ENCODE measurements at regions not wholly inside any gene's neighbourhood (a gene's known extent, or its start where the extent isn't known, plus 50 kb on each side); places are given as distances from the start of the nearest gene placed in this dataset.

DNA sequence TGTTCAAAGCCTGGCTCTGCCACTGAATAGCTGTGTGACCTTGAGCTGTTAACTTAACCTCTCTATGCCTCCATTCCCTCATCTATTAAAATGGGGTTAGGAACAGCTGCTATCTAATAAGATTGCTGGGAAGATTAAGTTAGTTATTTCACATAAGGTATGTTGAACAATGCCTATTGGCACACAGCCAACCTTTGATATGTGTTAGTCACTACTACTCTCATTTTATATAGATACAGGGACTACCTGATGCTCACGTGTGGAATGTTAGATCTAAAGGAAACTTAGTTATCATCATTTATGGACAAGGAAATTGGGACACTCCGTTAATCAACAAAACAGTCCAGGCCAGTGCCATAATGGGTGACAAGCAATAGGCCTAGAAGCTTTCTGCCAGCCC, 332.4 kb upstream of the PPP2R3A start:
- no peaks in the 10 kb centered on the region for H3K36me3 ChIP-seq
- no peak overlapping the region for H3K4me3 ChIP-seq
- no peaks in the 10 kb centered on the region for H3K4me1 ChIP-seq
- intact Hi-C loops (cut with DNase I): no loop called here
- no peaks in the 10 kb centered on the region for H3K27me3 ChIP-seq
- WGBS, 2 donors: 64 to 70% methylated on average over 2 of the region's 2 CpGs
- no peak for DNase-seq
- H3K27ac ChIP-seq: no peak overlapping the region
- TF ChIP-seq, protein P1, sequence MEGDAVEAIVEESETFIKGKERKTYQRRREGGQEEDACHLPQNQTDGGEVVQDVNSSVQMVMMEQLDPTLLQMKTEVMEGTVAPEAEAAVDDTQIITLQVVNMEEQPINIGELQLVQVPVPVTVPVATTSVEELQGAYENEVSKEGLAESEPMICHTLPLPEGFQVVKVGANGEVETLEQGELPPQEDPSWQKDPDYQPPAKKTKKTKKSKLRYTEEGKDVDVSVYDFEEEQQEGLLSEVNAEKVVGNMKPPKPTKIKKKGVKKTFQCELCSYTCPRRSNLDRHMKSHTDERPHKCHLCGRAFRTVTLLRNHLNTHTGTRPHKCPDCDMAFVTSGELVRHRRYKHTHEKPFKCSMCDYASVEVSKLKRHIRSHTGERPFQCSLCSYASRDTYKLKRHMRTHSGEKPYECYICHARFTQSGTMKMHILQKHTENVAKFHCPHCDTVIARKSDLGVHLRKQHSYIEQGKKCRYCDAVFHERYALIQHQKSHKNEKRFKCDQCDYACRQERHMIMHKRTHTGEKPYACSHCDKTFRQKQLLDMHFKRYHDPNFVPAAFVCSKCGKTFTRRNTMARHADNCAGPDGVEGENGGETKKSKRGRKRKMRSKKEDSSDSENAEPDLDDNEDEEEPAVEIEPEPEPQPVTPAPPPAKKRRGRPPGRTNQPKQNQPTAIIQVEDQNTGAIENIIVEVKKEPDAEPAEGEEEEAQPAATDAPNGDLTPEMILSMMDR (IDR thresholded peaks at IDR 0.05): no peak
- no peak for TF ChIP-seq POLR2A (IDR thresholded peaks at IDR 0.05)
- no peaks in the 10 kb centered on the region for H3K9me3 ChIP-seq

GRCh38 chr3:135636596-135636995, 328.9 kb upstream of the PPP2R3A start:
- no peaks in the 10 kb centered on the region for H3K9me3 ChIP-seq
- DNase-seq: no peak
- intact Hi-C loops (cut with DNase I): no loop called here
- H3K36me3 ChIP-seq: no peaks in the 10 kb centered on the region
- H3K27ac ChIP-seq: no peak overlapping the region
- TF ChIP-seq POLR2A (IDR thresholded peaks at IDR 0.05): no peak
- TF ChIP-seq, protein P1 (IDR thresholded peaks at IDR 0.05): no peak
- H3K4me1 ChIP-seq: no peaks in the 10 kb centered on the region
- no peak overlapping the region for H3K4me3 ChIP-seq
- WGBS, 2 donors: 53 to 67% methylated on average over 1 of the region's 1 CpG
- H3K27me3 ChIP-seq: no peaks in the 10 kb centered on the region

- no peaks in the 10 kb centered on the region for H3K36me3 ChIP-seq
- H3K4me3 ChIP-seq: no peak overlapping the region
- H3K27ac ChIP-seq: no peak overlapping the region
- H3K27me3 ChIP-seq: no peaks in the 10 kb centered on the region
- TF ChIP-seq, protein P1 (IDR thresholded peaks at IDR 0.05): no peak
- TF ChIP-seq POLR2A (IDR thresholded peaks at IDR 0.05): no peak
- intact Hi-C loops (cut with DNase I): no loop called here
- no peaks in the 10 kb centered on the region for H3K9me3 ChIP-seq
- no peak for DNase-seq
- 57 to 61% methylated on average over 3 of the region's 3 CpGs for WGBS, 2 donors
- no peaks in the 10 kb centered on the region for H3K4me1 ChIP-seq
Observed at GRCh38 chr3:135637013-135637412, 328.5 kb upstream of the PPP2R3A start.

GRCh38 chr3:135641761-135642160, 323.8 kb upstream of the PPP2R3A start:
- no peak for DNase-seq
- intact Hi-C loops (cut with DNase I): no loop called here
- Histone ChIP-seq H3K4me1 (no peaks in the 10 kb centered on the region), H3K27ac (no peak overlapping the region), H3K4me3 (no peak overlapping the region), H3K36me3 (no peaks in the 10 kb centered on the region), H3K27me3 (no peaks in the 10 kb centered on the region), H3K9me3 (no peaks in the 10 kb centered on the region)
- TF ChIP-seq, protein P1 (IDR thresholded peaks at IDR 0.05): no peak
- no peak for TF ChIP-seq POLR2A (IDR thresholded peaks at IDR 0.05)

DNA sequence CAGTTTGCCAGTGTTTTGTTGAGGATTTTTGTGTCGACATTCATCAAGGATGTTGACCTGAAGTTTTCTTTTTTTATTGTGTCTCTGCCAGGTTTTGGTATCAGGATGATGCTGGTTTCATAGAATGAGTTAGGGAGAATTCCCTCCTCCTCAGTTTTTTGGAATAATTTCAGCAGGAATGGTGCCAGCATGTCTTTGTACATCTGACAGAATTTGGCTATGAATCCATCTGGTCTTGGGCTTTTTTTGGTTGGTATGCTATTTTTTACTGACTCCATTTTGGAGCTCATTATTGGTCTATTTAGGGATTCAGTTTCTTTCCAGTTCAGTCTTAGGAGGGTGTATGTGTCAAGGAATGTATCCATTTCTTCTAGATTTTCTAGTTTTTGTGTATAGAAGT, 320.0 kb upstream of the PPP2R3A start:
- intact Hi-C loops (cut with DNase I): no loop called here
- no peak for DNase-seq
- WGBS, 2 donors: 82 to 89% methylated on average over 1 of the region's 1 CpG

More for the DNA sequence above, 320.0 kb upstream of the PPP2R3A start:
- H3K4me1 ChIP-seq: no peaks in the 10 kb centered on the region
- H3K27me3 ChIP-seq: no peaks in the 10 kb centered on the region
- no peak overlapping the region for H3K4me3 ChIP-seq
- H3K36me3 ChIP-seq: no peaks in the 10 kb centered on the region
- no peak for TF ChIP-seq POLR2A (IDR thresholded peaks at IDR 0.05)
- TF ChIP-seq, protein P1 (IDR thresholded peaks at IDR 0.05): no peak
- H3K9me3 ChIP-seq: no peaks in the 10 kb centered on the region
- H3K27ac ChIP-seq: no peak overlapping the region
